ENCODE measurements at regions not wholly inside any gene's neighbourhood (a gene's known extent, or its start where the extent isn't known, plus 50 kb on each side); places are given as distances from the start of the nearest gene placed in this dataset.

DNA sequence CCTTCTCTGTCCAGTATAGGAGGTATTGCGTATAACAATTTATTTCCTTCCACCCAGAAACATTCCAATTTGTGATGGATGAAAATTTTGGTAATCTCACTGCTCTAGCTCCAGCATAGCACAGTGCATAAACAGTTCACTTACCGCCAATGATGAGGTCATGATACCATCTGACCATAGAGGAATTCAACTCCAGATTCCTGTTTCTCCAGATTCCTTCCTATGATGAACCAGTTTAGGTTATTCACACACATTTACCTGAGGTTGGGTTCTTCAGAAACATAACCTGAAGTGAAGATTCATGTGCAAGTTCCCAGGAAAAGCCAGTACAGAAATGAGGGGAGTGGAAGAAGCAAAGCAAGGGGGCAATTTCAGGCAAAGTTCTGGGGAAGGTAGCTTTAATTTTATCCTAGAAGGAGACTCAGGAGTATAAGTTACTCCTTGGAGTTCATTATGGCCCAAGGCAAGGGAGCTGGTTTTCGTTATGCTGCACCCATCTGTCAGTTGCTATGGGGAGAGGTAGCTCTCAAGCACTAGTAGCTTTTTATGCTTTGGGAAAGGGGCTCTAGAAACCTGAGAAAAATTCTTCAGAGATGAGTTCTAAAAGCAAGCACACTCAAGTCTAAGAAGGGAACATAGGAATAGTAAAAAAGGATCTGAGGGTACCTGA lies 121.6 kb downstream of the CASP12 start:
- no peak for TF ChIP-seq POLR2A (IDR thresholded peaks at IDR 0.05)
- TF ChIP-seq CTCF (IDR thresholded peaks at IDR 0.05), result no peak
- no peak for TF ChIP-seq POLR2AphosphoS5 (IDR thresholded peaks at IDR 0.05)
- TF ChIP-seq EP300 (IDR thresholded peaks at IDR 0.05), result no peak
